GOT3 (cell line): ENCODE measurements at regions not wholly inside any gene's neighbourhood (a gene's known extent, or its start where the extent isn't known, plus 50 kb on each side); places are given as distances from the start of the nearest gene placed in this dataset.
"Not testable (repeated sequence)": the region's sequence is repeated elsewhere in the genome, so short reads cannot be mapped to it uniquely, and the experiment has no call there.

Source experiments
- DNase-seq: peaks from one replicate; lab custom pipeline; 2025; ENCODE audit warnings: mixed read lengths; lab: John Stamatoyannopoulos, UW

DNA sequence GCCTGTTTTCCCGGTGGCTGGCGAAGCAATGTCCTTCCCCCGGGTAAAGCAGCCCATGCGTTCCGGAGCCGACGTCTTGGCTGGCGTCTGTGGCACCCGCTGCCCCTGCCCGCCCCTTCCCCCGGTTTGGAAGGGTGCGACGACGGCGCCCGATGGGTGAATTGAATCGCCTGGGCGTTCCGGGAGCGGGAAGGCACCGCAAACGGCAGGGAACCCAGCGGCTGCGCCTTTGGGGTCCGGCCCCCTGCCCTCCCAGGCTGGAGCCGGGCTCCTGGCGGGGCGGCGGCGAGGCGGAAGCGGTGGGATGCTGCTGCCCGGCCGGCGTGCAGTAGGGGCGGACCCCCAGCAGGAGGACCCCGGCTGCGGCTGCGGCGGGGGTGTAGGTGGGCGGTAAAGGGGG lies 123.6 kb upstream of the RHOU start:
- DNase-seq = not testable (repeated sequence)

DNA sequence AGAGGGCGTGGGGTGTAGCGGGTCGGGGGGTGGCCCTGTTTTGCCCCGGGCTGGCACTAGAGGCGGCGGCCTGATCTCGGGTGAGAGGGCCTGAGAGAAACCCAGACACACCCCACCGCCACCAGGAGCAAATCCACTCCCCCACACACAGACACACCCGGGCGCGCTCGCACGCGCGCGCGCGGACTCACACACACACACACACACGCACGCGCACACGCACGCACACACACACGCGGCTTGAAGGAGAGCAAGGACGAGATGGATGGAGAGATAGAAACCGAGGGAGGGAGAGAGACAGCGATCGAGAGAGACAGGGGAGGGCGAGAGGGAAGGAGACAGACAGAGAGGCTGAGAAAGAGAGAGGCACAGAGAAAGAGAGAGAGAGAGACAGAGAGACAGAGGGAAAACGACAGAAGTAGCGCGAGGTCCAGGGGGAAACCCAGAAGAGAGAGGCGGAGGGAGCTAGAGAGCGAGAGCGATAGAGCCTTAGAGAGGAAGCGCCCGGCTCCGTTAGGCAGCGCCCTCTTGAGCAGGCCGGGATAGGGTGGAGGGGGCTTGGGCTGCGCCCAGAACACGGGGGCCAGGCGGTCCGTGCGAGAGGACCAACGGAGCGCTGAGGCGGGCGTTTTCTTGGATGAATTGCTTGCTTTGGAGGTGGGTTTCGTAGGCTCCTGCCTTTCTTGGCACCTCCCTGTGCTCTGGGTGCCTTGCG lies 113.1 kb upstream of the RHOU start:
- DNase-seq = not testable (repeated sequence)

DNA sequence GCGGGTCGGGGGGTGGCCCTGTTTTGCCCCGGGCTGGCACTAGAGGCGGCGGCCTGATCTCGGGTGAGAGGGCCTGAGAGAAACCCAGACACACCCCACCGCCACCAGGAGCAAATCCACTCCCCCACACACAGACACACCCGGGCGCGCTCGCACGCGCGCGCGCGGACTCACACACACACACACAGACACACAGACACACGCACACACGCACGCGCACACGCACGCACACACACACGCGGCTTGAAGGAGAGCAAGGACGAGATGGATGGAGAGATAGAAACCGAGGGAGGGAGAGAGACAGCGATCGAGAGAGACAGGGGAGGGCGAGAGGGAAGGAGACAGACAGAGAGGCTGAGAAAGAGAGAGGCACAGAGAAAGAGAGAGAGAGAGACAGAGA lies 108.8 kb upstream of the RHOU start:
- DNase-seq = not testable (repeated sequence)

DNA sequence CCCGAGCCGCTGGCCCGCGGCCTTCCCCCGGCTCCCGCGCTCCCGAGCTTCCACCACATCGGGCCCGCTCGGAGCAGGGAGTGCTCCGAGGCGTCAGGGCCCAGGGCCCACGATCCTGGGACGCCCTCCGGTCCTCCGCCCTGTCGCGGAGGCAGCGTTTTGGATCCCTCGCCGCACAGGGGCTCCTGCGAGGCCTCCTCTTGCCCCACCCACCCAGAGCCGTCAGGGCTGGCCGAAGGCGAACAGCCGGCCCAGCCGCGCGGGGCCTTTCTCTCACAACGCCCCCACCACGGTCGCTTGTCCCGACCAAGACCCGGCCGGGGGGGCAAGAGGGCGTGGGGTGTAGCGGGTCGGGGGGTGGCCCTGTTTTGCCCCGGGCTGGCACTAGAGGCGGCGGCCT lies 102.4 kb upstream of the RHOU start:
- not testable (repeated sequence) for DNase-seq

DNA sequence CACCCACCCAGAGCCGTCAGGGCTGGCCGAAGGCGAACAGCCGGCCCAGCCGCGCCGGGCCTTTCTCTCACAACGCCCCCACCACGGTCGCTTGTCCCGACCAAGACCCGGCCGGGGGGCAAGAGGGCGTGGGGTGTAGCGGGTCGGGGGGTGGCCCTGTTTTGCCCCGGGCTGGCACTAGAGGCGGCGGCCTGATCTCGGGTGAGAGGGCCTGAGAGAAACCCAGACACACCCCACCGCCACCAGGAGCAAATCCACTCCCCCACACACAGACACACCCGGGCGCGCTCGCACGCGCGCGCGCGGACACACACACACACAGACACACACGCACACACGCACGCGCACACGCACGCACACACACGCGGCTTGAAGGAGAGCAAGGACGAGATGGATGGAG lies 100.0 kb upstream of the RHOU start:
- not testable (repeated sequence) for DNase-seq

DNA sequence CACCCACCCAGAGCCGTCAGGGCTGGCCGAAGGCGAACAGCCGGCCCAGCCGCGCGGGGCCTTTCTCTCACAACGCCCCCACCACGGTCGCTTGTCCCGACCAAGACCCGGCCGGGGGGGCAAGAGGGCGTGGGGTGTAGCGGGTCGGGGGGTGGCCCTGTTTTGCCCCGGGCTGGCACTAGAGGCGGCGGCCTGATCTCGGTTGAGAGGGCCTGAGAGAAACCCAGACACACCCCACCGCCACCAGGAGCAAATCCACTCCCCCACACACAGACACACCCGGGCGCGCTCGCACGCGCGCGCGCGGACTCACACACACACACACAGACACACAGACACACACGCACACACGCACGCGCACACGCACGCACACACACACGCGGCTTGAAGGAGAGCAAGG lies 97.8 kb upstream of the RHOU start:
- not testable (repeated sequence) for DNase-seq

DNA sequence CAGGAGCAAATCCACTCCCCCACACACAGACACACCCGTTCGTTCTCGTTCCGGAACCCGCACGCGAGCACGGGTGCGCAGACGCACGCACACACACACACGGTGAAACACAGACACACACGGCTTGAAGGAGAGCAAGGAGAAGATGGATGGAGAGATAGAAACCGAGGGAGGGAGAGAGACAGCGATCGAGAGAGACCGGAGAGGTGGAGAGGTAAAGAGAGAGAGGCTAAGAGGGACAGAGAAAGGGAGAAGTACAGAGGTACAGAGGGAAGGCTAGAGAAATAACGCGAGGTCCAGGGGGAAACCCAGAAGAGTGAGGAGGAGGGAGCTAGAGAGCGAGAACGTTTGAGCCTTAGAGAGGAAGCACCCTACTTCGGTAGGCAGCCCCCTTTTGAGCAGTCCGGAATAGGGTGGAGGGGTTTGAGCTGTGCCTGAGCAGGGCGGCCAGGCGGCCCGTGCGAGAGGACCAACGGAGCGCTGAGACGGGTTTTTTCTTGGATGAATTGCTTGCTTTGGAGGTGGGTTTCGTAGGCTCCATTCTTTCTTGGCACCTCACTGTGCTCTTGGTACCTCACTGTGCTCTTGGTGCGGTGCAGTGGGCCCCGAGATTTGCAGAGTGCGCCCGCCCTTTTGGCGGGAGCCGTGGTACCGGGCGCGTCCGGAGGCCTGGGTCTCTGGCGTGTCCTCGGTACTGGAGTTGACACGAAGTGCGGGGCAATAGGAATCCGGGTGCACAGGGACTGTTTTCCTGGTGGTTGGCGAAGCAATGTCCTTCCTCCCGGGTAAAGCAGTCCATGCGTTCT lies 88.4 kb upstream of the RHOU start:
- no peak for DNase-seq

DNA sequence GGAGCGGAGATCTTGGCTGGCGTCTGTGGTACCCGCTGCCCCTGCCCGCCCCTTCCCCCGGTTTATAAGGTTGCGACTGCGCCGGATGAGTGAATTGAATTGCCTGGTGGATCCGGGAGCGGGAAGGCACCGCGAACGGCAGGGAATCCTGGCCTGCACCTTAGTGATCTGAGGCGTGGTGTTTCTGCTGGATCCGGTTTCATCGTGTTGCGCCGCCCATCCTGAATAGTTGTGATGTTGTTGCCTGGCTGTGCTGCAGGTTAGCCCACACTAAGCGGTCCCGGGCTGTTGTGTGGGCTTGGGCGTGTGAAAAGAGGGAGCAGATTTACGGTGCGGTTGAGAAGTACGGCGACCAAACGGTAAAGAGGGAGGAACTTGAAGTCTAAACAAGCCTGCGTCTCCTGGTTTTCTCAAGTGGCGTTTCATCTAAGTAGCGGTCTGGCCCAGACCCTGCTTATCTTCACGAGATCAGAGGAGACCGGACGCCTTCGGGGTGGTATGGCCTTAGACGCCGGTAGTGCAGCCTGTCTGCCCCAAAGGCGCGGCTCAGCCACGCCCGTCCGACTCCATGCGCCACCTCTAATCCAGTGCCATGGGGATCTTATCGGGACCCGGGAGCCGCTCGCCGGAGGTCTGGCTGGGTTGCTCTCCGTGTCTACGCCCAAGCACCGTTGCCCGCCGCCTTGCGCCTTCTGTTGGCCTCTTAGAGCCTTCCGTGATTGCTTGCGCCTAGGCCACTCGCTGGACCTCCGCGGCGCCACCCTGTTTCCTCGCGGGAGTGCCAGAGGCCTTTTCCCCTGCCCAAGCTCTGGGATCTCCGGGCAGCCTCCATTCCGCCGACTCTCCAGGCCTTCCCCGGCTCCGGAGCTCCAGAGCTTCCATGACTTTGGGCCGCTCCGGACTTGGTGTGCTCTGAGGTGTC lies 87.5 kb upstream of the RHOU start:
- DNase-seq = no peak

DNA sequence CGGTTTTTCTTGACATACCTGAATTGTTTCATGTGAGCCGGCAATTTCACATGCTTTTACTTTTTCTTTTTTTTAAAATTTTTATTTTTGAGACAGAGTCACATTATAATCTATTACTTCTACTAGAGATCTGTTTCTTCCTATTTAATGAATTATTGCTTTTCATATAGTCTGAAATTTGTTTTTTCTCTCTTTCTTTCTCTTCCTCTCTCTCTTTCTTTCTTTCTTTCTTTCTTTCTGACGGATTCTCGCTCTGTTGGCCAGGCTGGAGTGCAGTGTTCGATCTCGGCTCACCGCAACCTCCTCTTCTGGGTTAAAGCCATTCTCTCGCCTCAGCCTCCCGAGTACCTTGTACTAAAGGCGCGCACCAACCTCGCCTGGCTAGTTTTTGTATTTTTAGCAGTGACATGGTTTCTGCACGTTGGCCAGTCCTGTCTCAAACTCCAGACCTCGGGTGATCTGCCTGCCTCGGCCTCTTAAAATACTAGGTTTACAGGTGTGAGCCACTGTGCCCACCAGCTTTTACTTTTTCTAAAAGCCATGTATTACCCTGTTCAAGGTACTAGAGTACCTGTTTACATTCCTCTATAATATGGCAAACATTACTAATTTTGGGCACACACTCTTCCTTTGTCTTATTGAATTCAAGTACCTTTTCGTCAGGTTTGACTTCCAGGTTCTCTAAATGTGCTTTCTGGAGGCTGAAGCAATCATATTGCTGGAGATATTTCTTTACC lies 86.5 kb upstream of the RHOU start:
- DNase-seq = no peak

DNA sequence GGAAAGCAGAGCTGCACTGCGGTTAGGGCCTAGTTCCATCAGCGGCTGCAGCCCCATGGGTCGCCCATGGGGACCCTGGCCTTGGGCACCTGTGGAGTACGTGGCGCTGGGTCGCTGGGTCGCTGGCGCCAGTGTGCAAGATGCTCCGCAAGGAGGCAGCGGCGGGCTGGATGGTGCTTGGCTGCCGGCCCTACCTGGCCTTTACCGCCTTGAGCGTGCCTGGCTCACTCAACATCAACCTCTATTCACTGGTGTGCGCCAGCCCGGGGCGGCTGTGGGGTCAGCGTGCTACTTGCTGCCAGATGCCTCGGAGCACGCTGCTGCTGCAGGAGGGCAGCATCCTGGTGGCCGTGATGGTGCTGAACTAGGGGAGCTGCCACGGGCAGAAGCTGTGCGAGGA lies 85.1 kb upstream of the RHOU start:
- no peak for DNase-seq

DNA sequence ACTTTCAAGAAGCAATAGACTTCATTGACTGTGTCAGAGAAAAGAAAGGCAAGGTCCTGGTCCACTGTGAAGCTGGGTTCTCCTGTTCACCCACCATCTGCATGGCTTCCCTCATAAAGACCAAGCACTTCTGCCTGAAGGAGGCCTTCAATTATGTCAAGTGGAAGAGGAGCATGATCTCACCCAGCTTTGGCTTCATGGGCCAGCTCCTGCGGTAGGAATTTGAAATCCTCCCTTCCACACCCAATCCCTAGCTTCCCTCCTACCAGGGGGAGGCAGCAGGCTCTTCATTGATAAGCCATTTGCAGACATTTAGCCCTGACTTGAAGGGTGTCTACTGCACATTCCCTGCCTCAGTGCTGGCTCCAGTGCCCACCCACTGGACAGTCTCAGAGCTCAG lies 84.3 kb upstream of the RHOU start:
- DNase-seq = no peak

DNA sequence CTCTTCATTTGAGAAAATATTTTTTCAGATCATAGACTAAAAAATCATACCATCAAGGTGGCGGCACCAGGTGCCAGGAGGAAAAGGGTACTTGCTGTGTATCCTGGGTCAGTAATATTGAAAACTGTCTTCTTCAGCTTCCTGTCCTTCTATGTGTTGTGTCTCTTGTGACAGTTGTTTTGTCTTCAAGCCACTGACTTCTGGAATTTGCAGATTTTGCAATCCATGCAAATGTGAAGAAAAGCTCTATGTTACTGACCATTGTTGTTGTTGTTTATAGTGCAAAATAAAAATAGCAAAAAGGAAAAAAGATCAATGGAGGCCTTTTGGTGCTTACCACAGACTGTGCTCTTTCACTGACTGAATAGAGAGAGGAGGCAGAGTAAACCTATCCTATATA lies 83.2 kb upstream of the RHOU start:
- DNase-seq = no peak

DNA sequence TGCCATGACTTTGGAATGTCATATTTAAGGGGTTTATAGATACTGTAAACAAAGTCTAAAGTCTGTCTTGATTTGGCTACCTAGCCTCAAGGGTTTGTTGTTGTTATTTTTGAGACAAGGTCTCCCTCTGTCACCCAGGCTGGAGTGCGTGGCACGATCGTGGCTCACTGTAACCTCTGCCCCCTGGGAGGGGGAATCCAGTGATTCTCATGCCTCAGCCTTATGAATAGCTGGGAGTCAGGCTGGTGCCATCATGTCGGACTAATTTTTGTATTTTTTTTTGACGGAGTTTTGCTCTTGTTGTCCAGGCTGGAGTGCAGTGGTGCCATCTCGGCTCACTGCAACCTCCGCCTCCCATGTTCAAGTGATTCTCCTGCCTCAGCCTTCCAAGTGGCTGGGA lies 82.2 kb upstream of the RHOU start:
- DNase-seq = not testable (repeated sequence)

DNA sequence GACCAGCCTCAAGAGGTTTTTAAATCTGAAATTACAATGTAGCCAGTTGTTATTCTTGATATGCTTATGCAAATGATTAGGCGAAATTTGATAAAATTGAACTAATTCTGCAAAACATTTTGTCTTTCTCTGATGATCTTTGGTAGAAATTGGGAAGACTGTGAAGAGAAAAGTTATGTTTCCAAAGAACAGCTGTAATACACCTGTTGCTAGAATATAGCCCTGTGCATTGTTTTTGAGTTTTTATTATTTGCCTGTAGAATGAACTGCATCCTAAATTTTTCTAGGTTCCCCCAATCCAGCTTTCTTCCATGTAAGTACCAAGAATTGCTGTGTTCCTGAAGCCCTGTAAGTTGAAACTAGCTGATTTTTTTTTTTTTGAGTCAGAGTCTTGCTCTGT lies 81.5 kb upstream of the RHOU start:
- no peak for DNase-seq

DNA sequence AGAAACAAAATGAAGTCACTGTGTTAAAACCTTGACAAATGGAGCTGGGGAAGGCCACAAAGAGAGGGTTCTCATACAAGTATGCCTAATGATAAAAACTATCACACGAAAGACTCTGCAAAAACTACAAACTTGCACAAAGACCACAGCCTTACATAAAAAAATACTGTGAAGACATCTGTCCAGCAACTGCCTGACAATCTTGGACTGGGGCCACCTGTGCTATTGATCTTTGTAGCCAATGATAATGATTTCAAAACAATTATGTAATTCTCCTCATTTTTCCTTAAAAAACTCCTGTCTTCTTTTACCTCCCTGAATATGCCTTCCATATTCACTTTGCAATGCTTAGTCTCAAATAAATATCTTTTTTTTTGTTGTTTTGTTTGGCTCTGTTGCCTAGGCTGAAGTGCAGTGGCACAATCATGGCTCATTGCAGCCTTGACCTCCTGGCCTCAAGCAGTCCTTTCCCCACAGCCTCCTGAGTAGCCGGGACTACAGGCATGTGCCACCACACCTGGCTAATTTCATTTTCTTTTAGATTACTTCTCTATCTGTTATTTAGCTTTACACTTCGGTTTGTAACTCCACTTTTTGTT lies 79.4 kb upstream of the RHOU start:
- DNase-seq = no peak

DNA sequence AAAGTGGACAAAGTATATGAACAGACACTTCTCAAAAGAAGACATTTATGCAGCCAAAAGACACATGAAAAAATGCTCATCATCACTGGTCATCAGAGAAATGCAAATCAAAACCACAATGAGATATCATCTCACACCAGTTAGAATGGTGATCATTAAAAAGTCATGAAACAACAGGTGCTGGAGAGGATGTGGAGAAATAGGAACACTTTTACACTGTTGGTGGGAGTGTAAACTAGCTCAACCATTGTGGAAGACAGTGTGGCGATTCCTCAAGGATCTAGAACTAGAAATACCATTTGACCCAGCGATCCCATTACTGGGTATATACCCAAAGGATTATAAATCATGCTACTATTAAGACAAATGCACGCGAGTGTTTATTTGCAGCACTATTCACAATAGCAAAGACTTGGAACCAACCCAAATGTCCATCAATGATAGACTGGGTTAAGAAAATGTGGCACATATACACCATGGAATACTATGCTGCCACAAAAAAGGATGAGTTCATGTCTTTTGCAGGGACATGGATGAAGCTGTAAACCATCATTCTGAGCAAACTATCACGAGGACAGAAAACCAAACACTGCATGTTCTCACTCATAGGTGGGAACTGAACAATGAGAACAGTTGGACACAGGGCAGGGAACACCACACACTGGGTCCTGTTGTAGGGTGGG lies 73.1 kb upstream of the RHOU start:
- DNase-seq = not testable (repeated sequence)

DNA sequence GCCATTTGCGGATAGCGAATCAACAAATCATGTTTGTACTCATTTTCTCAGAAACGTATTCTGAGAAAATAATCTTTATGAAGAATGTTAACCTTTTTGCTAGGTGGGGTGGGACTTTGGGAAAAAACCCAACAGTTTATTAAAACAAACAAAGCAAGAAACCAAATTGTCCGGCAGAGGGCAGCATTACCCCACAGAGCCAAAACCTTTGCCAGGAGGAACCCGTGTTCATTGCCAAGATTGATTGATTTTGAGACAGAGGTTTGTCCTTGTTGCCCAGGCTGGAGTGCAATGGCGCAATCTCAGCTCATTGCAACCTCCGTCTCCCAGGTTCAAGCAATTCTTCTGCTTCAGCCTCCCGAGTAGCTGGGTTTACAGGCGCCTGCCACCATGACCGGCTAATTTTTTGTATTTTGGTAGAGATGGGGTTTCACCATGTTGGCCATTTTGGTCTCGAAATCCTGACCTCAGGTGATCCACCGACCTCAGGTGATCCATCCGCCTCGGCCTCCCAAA lies 70.8 kb upstream of the RHOU start:
- DNase-seq = peak; percentile 60

DNA sequence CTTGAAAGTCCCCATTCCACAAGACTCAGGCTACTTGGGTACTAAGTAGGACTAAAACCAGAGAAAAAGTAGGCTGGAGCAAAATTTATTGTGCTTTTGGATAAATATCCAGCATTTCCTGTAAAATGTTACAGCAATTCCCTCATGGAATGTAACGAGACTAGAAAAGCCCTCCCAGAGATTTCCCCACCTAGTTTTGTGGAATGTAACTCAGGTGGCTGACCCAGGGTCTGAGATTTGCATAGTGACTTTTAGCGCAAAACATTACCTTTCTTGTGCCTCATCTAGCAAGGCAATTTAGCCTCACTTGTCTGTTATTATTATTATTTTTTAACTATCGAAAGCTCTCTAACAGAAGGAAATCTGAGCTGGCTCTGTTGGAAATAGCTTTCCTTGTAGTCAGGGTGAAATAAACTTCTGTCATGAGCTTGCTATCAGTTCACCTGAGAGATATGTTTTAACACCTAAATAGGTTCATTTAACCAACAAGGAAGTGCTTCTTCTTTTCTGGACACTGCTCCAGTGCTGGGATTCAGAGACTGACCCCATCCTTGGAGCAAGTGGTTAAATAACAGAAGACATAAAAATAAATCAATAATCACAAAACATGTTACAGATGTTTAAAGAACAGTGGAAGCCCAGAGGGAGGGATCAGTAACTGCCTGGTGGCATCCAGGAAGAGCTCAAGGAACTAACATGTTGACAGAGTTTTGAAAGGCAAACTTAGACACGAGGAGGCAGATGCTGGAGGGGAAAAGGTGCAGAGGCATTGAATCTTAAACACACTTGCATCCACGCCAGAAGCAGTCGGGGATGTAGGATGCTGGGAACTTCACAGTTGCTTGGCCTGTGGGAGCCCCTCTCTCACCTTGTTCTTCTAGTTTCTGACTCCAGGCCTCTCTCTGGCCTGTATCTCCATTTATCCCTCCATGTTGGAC lies 68.3 kb upstream of the RHOU start:
- no peak for DNase-seq

DNA sequence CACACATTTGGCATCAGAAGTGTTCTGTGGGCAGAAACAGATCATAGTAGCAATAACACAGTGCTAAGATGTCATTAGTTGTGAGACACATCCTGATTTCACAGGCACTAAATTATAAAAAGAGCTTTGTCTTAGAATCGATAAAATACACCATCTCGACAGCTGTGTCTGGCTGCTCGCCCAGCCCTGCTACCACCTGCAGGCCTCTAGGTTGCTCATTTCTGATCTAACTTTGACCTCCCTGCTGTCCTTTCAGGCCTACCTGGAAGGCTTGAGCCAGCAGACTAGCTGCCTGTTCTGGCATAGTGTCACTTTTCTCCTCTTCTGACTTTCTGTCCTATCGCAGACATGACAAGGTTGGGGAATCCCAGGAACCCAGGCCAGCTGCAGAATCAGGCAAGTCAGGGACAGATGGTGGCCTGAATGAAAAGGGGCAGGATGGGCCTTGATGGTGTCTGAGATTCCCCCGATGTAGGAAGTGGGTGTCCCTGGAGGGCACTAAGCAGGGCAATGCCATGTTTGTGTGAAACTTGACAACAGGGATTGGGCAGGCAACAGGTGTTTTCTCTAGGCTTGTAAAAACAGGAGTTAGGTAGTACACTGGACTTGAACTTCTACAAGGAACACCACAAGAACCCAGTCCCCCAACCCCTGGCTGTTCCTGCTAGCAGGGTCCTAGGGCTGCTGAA lies 66.6 kb upstream of the RHOU start:
- DNase-seq = no peak
